Activated T-cell treated with anti-CD3 and anti-CD28 coated beads, Interleukin-2, amount 50 U/mL, for 72 hours (primary cell): ENCODE measurements at regions not wholly inside any gene's neighbourhood (a gene's known extent, or its start where the extent isn't known, plus 50 kb on each side); places are given as distances from the start of the nearest gene placed in this dataset.

Experiments
- ATAC-seq, 2 donors: fragments of 150-1000 bp; cut with Tn5 transposase; replicated peaks in 1 of 2; 2 replicates each; pipeline ENCODE4 v1.10.0; 2021; ENCODE audit warnings: moderate library complexity in 2 of 2, mild to moderate bottlenecking in 1 of 2
- DNase-seq, 2 donors: peaks; one replicate each; pipeline ENCODE4 v3.0.0; 2021 to 2022; ENCODE audit warnings: mixed read lengths in 1 of 2
- H3K27ac Mint-ChIP-seq: one replicate; pipeline ENCODE4 v1.8.0; 2022; ENCODE audit warnings: mild to moderate bottlenecking, moderate library complexity, mixed read lengths
- H3K27me3 Mint-ChIP-seq: one replicate; pipeline ENCODE4 v1.8.0; 2022; ENCODE audit warnings: low read depth, mixed read lengths
- H3K36me3 Mint-ChIP-seq, 2 donors: one replicate each; pipeline ENCODE4 v1.8.0; 2022; ENCODE audit warnings: mixed read lengths in 2 of 2, mild to moderate bottlenecking in 1 of 2; ENCODE audit not compliant: insufficient read depth in 2 of 2
- H3K4me1 Mint-ChIP-seq: one replicate; pipeline ENCODE4 v1.8.0; 2022; ENCODE audit warnings: low read depth, mixed read lengths
- H3K4me3 Mint-ChIP-seq, 2 donors: one replicate each; pipeline ENCODE4 v1.8.0; 2022; ENCODE audit warnings: mild to moderate bottlenecking in 2 of 2, mixed read lengths in 2 of 2, moderate library complexity in 2 of 2
- H3K9me3 Mint-ChIP-seq, 2 donors: one replicate each; pipeline ENCODE4 v1.8.0; 2022; ENCODE audit warnings: mixed read lengths in 2 of 2

DNA sequence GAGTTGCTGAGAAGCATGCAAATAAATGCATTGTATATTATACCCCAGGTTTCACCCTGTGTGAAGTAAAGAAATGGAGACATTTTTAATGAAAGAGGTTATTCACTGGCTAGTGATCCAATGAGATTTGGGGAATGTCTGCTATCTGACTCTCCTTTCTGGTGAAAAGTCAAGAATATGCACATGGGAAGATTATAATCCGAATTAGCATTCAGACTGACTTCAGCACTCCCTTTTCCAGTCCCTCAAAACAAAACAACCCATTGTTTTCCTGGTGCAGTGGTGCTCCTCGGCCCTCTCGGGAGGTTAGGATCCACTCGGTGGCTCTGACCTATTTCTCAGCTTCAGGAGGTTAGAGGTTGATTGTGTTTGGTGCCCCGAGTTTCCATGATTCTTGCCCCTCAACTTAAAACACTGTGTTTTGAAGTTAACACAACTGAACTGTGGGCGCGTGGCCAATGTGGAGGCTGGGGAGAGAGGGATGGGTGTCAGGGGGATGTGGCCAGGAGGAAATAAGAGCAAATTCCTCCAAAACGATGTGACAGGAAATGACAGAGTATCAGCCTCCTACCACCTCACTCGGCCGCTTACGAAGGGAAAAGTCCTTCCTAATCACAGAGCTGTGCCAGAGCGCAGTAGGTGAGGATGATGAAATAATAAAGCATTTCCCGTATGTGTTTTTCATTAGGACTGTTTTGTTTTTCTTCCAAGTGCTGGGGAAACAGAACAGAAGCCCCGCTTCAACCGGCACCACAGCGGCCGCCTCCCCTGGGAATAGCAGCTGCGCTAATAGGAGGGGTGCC is 440.1 kb downstream of the MTX2 start:
- no peak overlapping the region for H3K27ac Mint-ChIP-seq
- no peaks in the 10 kb centered on the region for H3K9me3 Mint-ChIP-seq
- no peak for ATAC-seq
- H3K27me3 Mint-ChIP-seq = peaks cover 29% of the 10 kb centered on the region
- H3K4me3 Mint-ChIP-seq = no peak overlapping the region
- H3K4me1 Mint-ChIP-seq = no peaks in the 10 kb centered on the region
- DNase-seq = no peak
- no peaks in the 10 kb centered on the region for H3K36me3 Mint-ChIP-seq

DNA sequence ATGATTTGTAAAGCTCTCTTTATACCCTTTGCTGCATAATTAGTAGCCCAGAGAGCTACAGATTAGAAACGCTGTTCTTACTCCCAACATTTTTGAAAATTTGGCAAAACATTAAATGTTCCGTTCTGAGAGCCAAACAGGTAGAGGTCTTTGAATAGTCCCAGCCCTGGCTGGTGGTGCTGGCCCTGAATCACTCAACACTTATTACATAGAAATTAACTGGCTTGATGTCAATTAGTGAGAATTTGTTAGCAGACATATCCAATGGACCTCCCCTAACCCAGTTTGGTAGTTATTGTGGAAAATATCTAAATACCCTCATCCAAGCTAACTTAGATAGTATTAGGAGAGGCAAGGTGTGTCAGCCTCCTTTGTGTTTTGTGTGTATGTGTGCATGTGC is 440.7 kb downstream of the MTX2 start:
- H3K4me3 Mint-ChIP-seq = no peak overlapping the region

DNA sequence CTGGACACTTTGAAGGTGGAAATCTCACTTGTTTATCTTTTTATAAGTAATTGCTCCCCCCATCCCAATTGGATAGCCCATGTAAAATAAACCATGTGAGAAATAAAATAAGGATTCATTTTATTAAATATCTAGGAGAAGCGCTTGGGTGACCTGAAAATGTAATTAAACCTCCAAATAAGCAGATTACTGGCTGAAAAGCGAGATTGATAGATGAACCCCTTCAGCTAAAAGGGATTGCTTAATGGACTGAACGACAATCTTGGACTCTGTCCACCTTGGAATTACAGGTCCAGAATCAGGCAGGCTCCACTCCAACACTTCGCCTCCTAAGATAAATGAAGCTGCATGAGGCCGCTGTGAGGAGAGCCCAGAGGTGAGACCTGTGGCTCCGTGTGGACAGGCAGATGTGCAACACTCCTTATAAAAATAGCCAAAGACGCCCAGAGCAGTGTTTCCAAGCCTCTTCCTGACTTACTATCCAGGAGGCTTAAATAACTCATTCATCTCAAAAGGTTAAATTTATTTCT is 441.5 kb downstream of the MTX2 start:
- no peak for DNase-seq
- ATAC-seq = no peak
- H3K4me3 Mint-ChIP-seq = no peak overlapping the region
- no peaks in the 10 kb centered on the region for H3K36me3 Mint-ChIP-seq
- no peaks in the 10 kb centered on the region for H3K9me3 Mint-ChIP-seq
- H3K27ac Mint-ChIP-seq = no peak overlapping the region
- no peaks in the 10 kb centered on the region for H3K4me1 Mint-ChIP-seq
- H3K27me3 Mint-ChIP-seq = peaks cover 27% of the 10 kb centered on the region

More for the DNA sequence above, 440.7 kb downstream of the MTX2 start:
- H3K9me3 Mint-ChIP-seq = no peaks in the 10 kb centered on the region
- no peak overlapping the region for H3K27ac Mint-ChIP-seq
- no peaks in the 10 kb centered on the region for H3K4me1 Mint-ChIP-seq
- no peak for DNase-seq
- no peaks in the 10 kb centered on the region for H3K36me3 Mint-ChIP-seq
- peaks cover 27% of the 10 kb centered on the region for H3K27me3 Mint-ChIP-seq
- no peak for ATAC-seq

DNA sequence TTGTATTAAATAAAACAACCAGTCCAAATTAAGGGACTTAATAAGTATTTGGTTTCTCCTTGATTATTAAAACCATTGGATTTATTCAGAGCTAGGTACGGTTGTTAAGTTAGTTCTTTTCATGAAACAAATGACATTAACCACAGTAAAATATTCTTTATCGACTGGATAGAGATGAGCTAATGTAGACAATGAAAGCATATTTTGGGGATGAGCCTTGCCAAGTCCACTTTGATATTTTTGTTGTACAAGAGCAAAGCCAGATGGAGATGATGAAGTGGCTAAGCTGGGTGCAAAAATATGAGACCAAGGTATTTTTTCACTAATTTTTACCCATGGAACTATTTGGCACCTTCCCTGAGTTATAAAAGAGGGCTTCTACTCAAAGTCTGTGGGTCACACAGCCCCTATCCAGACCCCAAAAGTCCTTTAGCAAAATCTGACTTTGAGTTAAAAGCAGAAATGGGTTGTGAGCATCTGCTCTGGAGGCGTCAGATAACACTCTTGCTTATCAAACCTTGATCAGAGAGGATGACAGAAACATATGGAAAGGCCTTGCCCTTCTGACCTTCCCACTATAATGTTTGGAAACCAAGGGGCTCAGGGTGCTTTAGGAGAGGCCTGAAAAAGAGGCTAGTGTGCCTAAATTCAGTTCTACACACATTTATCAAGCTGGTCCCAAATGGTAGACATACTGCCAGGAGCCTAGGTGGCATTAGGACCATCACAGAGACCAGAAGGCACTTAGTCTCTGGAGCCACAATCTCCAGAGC is 456.8 kb downstream of the MTX2 start:
- Mint-ChIP-seq H3K27me3 (peaks cover 11% of the 10 kb centered on the region), H3K9me3 (peaks cover 0 to 2% of the 10 kb centered on the region in 2 donors), H3K4me1 (no peaks in the 10 kb centered on the region), H3K27ac (no peak overlapping the region), H3K36me3 (no peaks in the 10 kb centered on the region), H3K4me3 (no peak overlapping the region)
- no peak for ATAC-seq
- no peak for DNase-seq

DNA sequence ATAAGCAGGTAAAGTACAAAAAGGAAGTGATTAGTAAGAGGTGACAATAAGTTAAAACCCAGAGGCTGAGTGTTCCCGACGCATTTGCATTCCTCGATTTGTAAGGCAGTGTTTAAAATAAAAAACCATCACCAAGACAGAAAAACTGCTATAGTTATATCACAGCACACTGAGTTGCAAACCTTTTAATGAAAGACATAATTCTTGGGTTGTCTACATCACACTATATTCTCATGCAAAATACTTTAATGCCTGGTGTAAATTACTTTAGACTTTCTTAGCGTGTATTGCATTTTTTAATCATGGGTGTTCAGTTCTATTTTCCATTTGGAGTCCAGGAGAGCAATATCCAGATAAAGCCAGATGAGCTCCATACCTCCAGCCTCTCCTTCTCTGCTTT is 458.5 kb downstream of the MTX2 start:
- DNase-seq (no peak), ATAC-seq (no peak)
- H3K27me3 Mint-ChIP-seq = no peaks in the 10 kb centered on the region
- H3K4me1 Mint-ChIP-seq = no peaks in the 10 kb centered on the region
- no peak overlapping the region for H3K27ac Mint-ChIP-seq
- H3K9me3 Mint-ChIP-seq = no peaks in the 10 kb centered on the region
- H3K36me3 Mint-ChIP-seq = no peaks in the 10 kb centered on the region
- no peak overlapping the region for H3K4me3 Mint-ChIP-seq

DNA sequence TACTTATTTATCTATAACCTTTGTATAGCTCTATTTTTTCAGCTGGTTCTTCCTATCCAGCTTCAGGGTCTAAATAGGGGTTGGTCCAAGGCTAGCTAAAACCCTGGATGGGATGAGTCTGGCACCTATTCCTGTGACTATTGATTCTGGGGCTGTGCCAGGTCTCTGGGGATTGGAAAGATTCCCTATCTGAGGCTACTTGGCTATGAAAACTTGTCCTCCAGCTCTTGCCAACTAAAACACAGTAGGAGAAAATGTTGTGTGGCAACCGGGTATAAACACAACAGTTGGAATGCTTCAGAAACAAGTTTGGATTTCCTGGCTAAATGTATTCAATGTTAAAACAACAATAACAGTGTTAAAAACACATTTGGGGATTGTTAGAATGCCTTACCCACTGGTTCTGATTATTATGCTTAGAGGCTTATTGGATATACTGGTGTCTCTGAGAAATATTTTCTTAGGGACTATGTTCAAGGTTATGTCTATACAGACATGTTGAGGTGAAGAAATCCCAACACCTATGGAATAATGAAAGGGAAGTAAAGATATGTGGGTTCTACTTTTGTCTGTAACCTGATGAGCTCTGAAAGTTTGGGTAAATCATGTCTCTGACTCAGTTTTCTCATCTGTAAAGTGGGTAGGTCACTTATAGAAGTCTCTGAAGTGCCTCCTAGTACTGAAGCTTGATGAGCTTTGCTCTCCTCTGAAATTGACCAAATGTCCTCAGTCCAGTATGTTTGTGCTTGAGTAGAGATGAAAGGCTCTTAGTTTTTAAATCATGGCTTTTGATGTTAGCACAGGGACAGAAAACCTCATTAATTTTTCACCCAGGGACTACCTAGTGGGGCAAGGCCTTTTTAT is 460.7 kb downstream of the MTX2 start:
- no peaks in the 10 kb centered on the region for H3K27me3 Mint-ChIP-seq
- no peak for ATAC-seq
- H3K36me3 Mint-ChIP-seq = no peaks in the 10 kb centered on the region
- no peaks in the 10 kb centered on the region for H3K4me1 Mint-ChIP-seq
- DNase-seq = no peak
- H3K4me3 Mint-ChIP-seq = no peak overlapping the region
- no peaks in the 10 kb centered on the region for H3K9me3 Mint-ChIP-seq
- no peak overlapping the region for H3K27ac Mint-ChIP-seq

DNA sequence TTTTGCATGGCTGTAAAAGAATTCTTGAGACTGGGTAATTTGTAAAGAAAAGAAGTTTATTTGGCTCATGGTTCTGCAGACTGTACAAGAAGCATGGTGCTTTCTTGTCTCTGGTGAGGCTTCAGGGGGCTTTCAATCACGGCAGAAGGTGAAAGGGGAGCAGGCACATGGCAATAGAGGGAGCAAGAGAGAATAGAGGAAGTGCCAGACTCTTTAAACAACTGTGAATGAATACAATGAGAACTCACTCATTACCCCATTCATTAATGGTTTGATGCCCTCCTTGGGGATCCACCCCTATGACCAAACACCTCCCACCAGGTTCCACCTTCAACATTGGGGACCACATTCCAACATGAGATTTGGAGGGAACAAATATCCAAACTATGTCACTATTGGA is 463.5 kb downstream of the MTX2 start:
- H3K27ac Mint-ChIP-seq = no peak overlapping the region
- no peak overlapping the region for H3K4me3 Mint-ChIP-seq
- DNase-seq (no peak), ATAC-seq (no peak)
- no peaks in the 10 kb centered on the region for H3K4me1 Mint-ChIP-seq
- H3K36me3 Mint-ChIP-seq = no peaks in the 10 kb centered on the region
- no peaks in the 10 kb centered on the region for H3K9me3 Mint-ChIP-seq
- H3K27me3 Mint-ChIP-seq = peaks cover 2% of the 10 kb centered on the region

DNA sequence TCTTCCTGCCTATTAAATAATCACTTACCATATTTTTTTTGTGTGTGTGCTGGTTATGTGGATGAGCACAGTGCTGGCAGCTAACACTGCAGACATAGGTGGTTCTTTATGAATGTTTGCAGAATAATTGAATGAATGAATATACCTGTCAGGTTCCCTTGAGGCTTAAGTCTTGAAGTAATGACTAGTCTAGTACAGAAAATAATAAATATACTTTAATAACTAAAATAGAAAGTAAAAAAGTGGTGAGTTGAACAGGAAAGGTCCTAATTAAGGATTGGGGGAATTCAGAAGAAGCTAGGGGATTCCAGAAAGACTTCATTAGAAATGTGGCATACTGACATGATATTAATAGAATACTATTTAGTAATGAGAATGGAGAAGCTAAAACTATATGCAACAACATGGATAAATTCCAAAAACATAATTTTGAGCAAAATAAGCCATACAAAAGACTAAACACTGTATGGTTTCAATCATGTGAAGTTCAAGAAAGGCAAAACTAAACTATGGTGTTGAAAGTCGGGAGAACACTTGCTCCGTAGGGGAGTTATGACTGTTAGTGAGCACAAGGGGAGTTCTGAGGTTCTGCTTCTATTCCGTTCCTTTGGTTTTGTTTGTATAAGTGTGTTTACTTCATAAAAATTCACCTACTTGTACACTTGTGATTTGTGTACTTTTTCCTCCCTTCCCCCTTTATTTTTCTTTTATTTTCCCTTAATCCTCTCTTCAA is 464.6 kb downstream of the MTX2 start:
- Mint-ChIP-seq H3K27ac (no peak overlapping the region), H3K4me3 (no peak overlapping the region), H3K4me1 (no peaks in the 10 kb centered on the region), H3K36me3 (no peaks in the 10 kb centered on the region), H3K27me3 (peaks cover 8% of the 10 kb centered on the region), H3K9me3 (no peaks in the 10 kb centered on the region)
- no peak for DNase-seq
- ATAC-seq = no peak

DNA sequence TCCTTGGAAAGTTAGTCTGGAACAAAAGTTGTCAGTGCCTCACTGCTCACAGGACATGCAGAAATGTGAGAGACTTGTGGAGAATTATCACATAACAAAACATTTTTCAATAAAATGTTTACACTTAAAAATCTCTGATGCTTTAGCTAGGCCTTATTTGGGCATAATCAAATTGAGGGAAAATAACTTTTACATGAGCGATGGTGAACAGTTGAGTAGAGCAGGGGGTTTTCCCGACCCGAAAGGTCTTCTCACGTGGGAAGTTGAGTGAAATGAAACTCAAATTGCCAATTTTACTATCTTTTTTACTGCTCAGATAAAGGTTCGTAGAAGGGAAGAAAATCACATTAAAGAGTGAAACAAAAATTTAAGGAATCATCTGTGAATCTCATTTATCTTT is 465.6 kb downstream of the MTX2 start:
- DNase-seq (no peak), ATAC-seq (no peak)
- H3K27me3 Mint-ChIP-seq = peaks cover 8% of the 10 kb centered on the region
- H3K27ac Mint-ChIP-seq = no peak overlapping the region
- no peaks in the 10 kb centered on the region for H3K9me3 Mint-ChIP-seq
- no peak overlapping the region for H3K4me3 Mint-ChIP-seq
- H3K4me1 Mint-ChIP-seq = no peaks in the 10 kb centered on the region
- no peaks in the 10 kb centered on the region for H3K36me3 Mint-ChIP-seq

DNA sequence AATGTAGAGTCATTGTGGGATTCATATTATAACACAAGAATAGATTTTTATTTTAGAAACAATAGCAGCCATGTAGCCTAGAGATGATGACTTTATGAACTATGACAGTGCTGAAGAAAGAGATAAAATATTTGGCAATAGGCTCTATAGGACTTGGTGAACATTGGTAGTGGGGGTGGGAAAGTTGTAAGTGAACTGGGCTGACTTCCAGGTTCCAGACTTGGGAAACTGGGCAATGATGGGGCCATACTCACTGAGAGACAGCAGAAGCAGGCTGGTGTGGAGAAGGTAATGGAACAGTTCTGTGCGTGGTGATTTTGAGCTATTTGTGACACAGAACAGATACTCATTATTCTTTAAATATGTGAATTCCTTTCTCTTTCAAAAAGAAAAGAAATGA is 470.3 kb upstream of the HNRNPA3 start:
- Mint-ChIP-seq H3K4me3 (no peak overlapping the region), H3K27me3 (peaks cover 22% of the 10 kb centered on the region), H3K36me3 (no peaks in the 10 kb centered on the region), H3K9me3 (no peaks in the 10 kb centered on the region), H3K4me1 (no peaks in the 10 kb centered on the region), H3K27ac (no peak overlapping the region)
- ATAC-seq (no peak), DNase-seq (no peak)

DNA sequence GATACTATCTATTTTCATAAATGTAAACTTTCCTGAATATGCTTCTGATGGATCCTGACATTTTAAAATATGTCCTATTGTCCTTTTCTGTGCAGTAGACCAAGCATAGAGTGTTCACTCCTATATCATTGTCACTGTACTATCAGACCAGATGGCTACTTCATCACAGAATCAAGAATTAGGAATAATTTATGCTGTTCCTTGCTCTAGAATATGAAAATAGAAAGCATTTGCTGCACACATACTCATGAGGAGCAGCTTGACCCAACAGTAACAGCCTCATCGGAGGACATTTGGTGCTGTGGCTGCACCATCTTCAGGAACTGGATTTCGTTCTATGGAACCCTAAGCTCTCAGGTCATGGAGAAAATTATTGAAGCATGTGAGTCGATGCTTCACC is 468.9 kb upstream of the HNRNPA3 start:
- H3K4me1 Mint-ChIP-seq = no peaks in the 10 kb centered on the region
- DNase-seq = no peak
- H3K4me3 Mint-ChIP-seq = no peak overlapping the region
- H3K36me3 Mint-ChIP-seq = no peaks in the 10 kb centered on the region
- no peak overlapping the region for H3K27ac Mint-ChIP-seq
- peaks cover 14% of the 10 kb centered on the region for H3K27me3 Mint-ChIP-seq
- no peak for ATAC-seq
- no peaks in the 10 kb centered on the region for H3K9me3 Mint-ChIP-seq

DNA sequence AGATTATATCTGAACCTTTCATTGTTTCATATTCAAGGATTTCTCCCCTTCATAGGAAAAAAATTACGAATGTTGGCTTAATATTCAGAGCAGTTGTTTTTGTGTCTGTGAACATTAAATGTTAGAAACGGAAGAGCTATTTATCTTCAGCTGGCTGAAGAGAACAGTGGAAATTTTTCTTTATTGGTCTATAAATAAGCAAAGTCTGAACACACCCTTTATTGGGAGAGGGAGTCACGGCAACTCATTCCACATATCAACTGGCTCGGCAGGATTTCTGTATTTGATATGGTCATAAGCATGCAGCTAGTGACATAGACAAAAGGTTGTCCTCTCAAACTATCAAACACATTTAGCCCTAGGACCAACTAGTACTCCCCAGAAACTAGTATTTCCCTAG is 468.4 kb upstream of the HNRNPA3 start:
- H3K36me3 Mint-ChIP-seq = no peaks in the 10 kb centered on the region
- no peak for DNase-seq
- H3K9me3 Mint-ChIP-seq = no peaks in the 10 kb centered on the region
- peaks cover 14% of the 10 kb centered on the region for H3K27me3 Mint-ChIP-seq
- no peak overlapping the region for H3K4me3 Mint-ChIP-seq
- no peak overlapping the region for H3K27ac Mint-ChIP-seq
- ATAC-seq = no peak
- H3K4me1 Mint-ChIP-seq = no peaks in the 10 kb centered on the region
